ENCODE measurements at regions not wholly inside any gene's neighbourhood (a gene's known extent, or its start where the extent isn't known, plus 50 kb on each side); places are given as distances from the start of the nearest gene placed in this dataset.

- TF ChIP-seq POLR2AphosphoS5 (IDR thresholded peaks at IDR 0.05; ENCODE audit: insufficient read depth in 1 of 2, low read depth in 1 of 2) = no peak
- no peak for TF ChIP-seq POLR2A (IDR thresholded peaks at IDR 0.05)
- TF ChIP-seq, protein P1, sequence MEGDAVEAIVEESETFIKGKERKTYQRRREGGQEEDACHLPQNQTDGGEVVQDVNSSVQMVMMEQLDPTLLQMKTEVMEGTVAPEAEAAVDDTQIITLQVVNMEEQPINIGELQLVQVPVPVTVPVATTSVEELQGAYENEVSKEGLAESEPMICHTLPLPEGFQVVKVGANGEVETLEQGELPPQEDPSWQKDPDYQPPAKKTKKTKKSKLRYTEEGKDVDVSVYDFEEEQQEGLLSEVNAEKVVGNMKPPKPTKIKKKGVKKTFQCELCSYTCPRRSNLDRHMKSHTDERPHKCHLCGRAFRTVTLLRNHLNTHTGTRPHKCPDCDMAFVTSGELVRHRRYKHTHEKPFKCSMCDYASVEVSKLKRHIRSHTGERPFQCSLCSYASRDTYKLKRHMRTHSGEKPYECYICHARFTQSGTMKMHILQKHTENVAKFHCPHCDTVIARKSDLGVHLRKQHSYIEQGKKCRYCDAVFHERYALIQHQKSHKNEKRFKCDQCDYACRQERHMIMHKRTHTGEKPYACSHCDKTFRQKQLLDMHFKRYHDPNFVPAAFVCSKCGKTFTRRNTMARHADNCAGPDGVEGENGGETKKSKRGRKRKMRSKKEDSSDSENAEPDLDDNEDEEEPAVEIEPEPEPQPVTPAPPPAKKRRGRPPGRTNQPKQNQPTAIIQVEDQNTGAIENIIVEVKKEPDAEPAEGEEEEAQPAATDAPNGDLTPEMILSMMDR (IDR thresholded peaks at IDR 0.05) = no peak
- intact Hi-C loops (cut with DNase I) = no loop called here
- no peaks in the 10 kb centered on the region for H3K27me3 ChIP-seq
- H3K36me3 ChIP-seq = no peaks in the 10 kb centered on the region
- no peaks in the 10 kb centered on the region for H3K4me1 ChIP-seq
- H3K9me3 ChIP-seq = no peaks in the 10 kb centered on the region
- no peak overlapping the region for H3K4me3 ChIP-seq
- H3K27ac ChIP-seq = no peak overlapping the region
- DNase-seq (ENCODE audit: extremely low spot score in 2 of 2) = no peak
Measured at GRCh38 chr4:137468836-137469235, 63.5 kb downstream of the PCDH18 start.

GRCh38 chr4:137467537-137467936 lies 64.8 kb downstream of the PCDH18 start:
- Histone ChIP-seq H3K4me1 (no peaks in the 10 kb centered on the region), H3K36me3 (no peaks in the 10 kb centered on the region), H3K27me3 (no peaks in the 10 kb centered on the region), H3K27ac (no peak overlapping the region), H3K9me3 (no peaks in the 10 kb centered on the region), H3K4me3 (no peak overlapping the region)
- intact Hi-C loops (cut with DNase I) = no loop called here
- TF ChIP-seq, protein P1 (IDR thresholded peaks at IDR 0.05) = no peak
- TF ChIP-seq POLR2AphosphoS5 (IDR thresholded peaks at IDR 0.05; ENCODE audit: insufficient read depth in 1 of 2, low read depth in 1 of 2) = no peak
- no peak for TF ChIP-seq POLR2A (IDR thresholded peaks at IDR 0.05)
- DNase-seq (ENCODE audit: extremely low spot score in 2 of 2) = no peak

DNA sequence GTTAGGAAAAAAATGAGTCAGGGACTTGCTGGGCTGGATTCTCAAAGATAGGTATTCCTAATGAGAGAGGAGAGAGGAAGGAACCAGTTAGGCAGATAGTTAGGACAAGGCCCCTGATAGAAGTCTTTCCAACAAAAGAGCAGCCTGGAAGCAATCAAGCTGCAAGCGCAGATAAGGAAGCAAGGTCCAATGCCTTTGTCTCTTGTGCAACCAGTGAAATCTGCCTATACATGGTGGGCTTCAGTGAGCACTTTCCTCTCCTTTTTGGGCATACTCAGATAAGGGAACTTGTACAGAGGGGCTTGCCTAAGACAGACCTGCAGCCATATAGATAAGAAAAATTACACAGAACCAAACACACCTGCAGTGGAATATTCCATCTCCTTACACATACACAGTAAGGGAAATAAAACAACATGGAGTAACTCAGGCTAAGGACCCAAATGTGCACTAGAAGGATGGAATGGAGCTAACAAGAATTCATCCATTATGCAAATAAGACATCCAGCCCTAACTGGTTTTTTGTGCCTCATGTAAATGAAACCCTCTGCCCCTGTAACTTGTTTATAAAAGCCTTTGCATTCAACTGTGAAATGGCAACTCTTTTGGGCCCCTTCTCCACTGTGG lies 68.8 kb downstream of the PCDH18 start:
- Histone ChIP-seq H3K27ac (no peak overlapping the region), H3K9me3 (no peaks in the 10 kb centered on the region), H3K4me1 (no peaks in the 10 kb centered on the region), H3K36me3 (no peaks in the 10 kb centered on the region), H3K27me3 (no peaks in the 10 kb centered on the region), H3K4me3 (no peak overlapping the region)
- TF ChIP-seq POLR2AphosphoS5 (IDR thresholded peaks at IDR 0.05; ENCODE audit: insufficient read depth in 1 of 2, low read depth in 1 of 2) (no peak), POLR2A (IDR thresholded peaks at IDR 0.05) (no peak)
- TF ChIP-seq, protein P1 (IDR thresholded peaks at IDR 0.05) = no peak
- intact Hi-C loops (cut with DNase I) = no loop called here
- no peak for DNase-seq (ENCODE audit: extremely low spot score in 2 of 2)

DNA sequence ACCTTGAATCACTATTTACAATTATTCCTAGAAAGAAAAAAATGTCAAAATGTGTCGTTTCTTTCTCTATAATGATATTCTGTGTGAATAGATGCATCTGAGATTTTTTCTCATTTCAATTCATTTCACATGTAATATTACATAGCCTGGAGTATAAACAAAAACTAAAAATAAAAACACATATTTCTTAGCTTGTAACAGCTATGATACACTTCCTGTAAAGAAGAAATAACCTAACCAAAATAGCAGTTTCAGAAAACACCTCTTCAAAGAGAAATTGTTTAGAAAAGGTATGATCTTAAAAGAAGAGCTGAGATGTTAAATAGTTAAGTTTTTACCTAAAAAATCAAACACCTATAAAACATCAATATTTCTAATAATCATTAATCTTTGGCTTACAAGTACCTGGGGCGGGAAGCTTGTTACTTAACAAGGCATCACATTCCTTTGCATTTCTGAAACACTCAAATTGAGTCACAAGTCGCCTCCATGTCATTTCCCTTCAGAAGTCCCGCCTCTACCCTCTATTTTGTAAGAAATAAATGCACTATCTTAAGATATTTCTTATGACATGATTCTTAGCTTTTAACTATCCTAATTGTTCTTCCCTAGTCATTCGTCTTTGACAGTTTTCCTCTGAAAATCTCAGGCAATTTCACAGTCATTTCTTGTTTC lies 76.5 kb downstream of the PCDH18 start:
- TF ChIP-seq POLR2A (IDR thresholded peaks at IDR 0.05) (no peak), POLR2AphosphoS5 (IDR thresholded peaks at IDR 0.05; ENCODE audit: insufficient read depth in 1 of 2, low read depth in 1 of 2) (no peak)
- TF ChIP-seq, protein P1 (IDR thresholded peaks at IDR 0.05) = no peak
- Histone ChIP-seq H3K4me3 (no peak overlapping the region), H3K27ac (no peak overlapping the region), H3K4me1 (no peaks in the 10 kb centered on the region), H3K27me3 (no peaks in the 10 kb centered on the region), H3K9me3 (no peaks in the 10 kb centered on the region), H3K36me3 (no peaks in the 10 kb centered on the region)
- no peak for DNase-seq (ENCODE audit: extremely low spot score in 2 of 2)
- intact Hi-C loops (cut with DNase I) = no loop called here

DNA sequence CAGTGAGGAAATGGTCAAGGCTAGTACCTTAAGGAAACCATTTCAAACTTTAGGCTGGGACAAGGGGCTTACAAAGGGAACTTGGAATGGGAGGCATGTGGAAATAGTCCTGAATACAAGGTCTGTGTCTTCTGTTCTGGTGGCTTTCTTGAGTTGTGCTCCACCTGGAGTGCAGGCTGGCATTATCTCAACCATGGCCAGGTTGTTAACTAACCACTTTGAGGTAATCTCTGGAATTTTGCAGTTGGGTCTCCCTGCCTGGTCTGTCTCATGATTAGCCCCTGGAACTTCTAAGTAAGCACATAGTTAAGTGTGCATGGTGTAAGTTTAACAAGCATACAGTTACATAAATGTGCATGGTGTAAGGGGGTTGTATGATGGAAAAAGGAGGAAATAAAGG lies 77.5 kb downstream of the PCDH18 start:
- Histone ChIP-seq H3K9me3 (no peaks in the 10 kb centered on the region), H3K4me3 (no peak overlapping the region), H3K36me3 (no peaks in the 10 kb centered on the region), H3K4me1 (no peaks in the 10 kb centered on the region), H3K27me3 (no peaks in the 10 kb centered on the region), H3K27ac (no peak overlapping the region)
- intact Hi-C loops (cut with DNase I) = no loop called here
- TF ChIP-seq POLR2AphosphoS5 (IDR thresholded peaks at IDR 0.05; ENCODE audit: insufficient read depth in 1 of 2, low read depth in 1 of 2) (no peak), POLR2A (IDR thresholded peaks at IDR 0.05) (no peak)
- TF ChIP-seq, protein P1 (IDR thresholded peaks at IDR 0.05) = no peak
- no peak for DNase-seq (ENCODE audit: extremely low spot score in 2 of 2)

All from vagina (tissue), 2 donors.